NB4 (cell line): ENCODE measurements at regions not wholly inside any gene's neighbourhood (a gene's known extent, or its start where the extent isn't known, plus 50 kb on each side); places are given as distances from the start of the nearest gene placed in this dataset.

Experiments used
- DNase-seq: peaks from one replicate; pipeline ENCODE4 v3.0.0; 2010; ENCODE audit warnings: low read depth
- H3K4me3 ChIP-seq: one replicate; pipeline ENCODE4 v1.5.1; 2011; ENCODE audit warnings: mild to moderate bottlenecking, low read depth, low read length, moderate library complexity
- MYC ChIP-seq: IDR thresholded peaks from 2 replicates; pipeline ENCODE4 v1.6.1; 2011; ENCODE audit warnings: low read depth, low read length
- POLR2A ChIP-seq: IDR thresholded peaks from 2 replicates; pipeline ENCODE4 v1.6.1; 2011; ENCODE audit warnings: mild to moderate bottlenecking; ENCODE audit not compliant: insufficient read length; ENCODE audit errors: extremely low read depth
- TF ChIP-seq, protein P1 (sequence below): IDR thresholded peaks from 2 replicates; pipeline ENCODE4 v1.6.1; 2011; ENCODE audit warnings: low read depth, low read length
- TF ChIP-seq, protein P2 (sequence below): IDR thresholded peaks from one replicate; pipeline ENCODE4 v1.5.1; 2012; ENCODE audit warnings: low read depth, low read length

DNA sequence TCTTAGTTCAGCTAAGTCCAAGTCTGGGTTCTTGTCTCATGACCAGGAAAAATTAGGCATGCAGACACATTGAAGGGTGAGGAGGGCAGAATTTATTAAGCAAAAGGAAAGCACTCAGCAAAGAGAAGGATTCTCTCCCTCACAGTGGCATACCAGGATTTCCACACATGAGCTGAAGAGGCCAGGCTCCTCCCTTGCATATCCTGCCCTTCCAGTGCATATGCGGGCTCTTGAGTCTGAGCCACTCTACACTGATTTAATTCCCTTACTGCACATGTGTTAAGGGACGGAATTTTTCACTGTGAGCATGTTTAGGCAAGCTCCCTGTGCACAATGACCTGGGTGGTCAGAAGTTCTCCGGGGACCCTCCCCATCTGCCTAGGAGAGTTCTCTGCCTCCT lies 652.7 kb upstream of the POM121L12 start:
- H3K4me3 ChIP-seq = no peak overlapping the region
- TF ChIP-seq, protein P1, sequence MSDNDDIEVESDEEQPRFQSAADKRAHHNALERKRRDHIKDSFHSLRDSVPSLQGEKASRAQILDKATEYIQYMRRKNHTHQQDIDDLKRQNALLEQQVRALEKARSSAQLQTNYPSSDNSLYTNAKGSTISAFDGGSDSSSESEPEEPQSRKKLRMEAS = no peak
- TF ChIP-seq, protein P2, sequence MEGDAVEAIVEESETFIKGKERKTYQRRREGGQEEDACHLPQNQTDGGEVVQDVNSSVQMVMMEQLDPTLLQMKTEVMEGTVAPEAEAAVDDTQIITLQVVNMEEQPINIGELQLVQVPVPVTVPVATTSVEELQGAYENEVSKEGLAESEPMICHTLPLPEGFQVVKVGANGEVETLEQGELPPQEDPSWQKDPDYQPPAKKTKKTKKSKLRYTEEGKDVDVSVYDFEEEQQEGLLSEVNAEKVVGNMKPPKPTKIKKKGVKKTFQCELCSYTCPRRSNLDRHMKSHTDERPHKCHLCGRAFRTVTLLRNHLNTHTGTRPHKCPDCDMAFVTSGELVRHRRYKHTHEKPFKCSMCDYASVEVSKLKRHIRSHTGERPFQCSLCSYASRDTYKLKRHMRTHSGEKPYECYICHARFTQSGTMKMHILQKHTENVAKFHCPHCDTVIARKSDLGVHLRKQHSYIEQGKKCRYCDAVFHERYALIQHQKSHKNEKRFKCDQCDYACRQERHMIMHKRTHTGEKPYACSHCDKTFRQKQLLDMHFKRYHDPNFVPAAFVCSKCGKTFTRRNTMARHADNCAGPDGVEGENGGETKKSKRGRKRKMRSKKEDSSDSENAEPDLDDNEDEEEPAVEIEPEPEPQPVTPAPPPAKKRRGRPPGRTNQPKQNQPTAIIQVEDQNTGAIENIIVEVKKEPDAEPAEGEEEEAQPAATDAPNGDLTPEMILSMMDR = no peak
- TF ChIP-seq POLR2A (no peak), MYC (no peak)

DNA sequence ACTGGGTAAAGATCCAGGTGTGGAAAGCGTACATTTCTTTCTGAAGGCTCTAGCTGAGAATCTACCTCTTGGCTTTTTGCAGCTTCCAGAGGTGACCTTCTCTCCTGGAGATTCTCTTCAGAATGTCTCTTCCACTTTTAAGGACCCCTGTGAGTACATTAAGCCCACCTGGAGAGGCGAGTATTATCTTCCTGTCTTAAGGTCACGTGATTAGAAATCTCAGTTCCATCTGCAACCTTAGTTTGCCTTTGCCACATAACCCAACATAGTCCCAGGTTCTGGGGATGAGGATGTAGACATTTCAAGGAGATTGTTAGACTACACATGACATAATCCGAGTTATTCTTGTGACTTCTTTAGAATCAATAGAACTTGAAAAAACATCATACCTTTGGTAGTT lies 665.5 kb upstream of the POM121L12 start:
- no peak for DNase-seq
- TF ChIP-seq, protein P1 = no peak
- no peak overlapping the region for H3K4me3 ChIP-seq

More for the DNA sequence above, 652.7 kb upstream of the POM121L12 start:
- DNase-seq = no peak

DNA sequence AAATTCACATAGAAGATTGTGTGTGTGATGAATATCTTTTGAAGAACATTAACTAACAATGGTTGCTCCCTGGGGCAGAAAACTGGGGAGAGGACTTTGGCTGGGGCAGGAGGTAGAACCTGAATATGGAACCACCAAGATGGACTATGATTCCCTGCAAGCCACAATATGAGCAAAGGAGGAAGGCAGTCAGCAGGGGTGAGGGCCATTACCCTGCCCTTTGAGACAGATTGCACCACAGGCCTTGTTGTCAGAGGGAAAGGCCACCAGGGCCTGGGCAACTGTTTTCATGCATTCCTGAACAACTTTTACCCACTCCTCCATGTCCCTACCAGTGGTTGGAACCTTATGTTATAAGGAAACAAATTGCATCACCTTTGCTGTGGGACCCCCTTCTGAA lies 670.1 kb upstream of the POM121L12 start:
- no peak for TF ChIP-seq POLR2A
- TF ChIP-seq, protein P1 = no peak
- TF ChIP-seq, protein P2 = no peak
- no peak for DNase-seq
- H3K4me3 ChIP-seq = no peak overlapping the region

DNA sequence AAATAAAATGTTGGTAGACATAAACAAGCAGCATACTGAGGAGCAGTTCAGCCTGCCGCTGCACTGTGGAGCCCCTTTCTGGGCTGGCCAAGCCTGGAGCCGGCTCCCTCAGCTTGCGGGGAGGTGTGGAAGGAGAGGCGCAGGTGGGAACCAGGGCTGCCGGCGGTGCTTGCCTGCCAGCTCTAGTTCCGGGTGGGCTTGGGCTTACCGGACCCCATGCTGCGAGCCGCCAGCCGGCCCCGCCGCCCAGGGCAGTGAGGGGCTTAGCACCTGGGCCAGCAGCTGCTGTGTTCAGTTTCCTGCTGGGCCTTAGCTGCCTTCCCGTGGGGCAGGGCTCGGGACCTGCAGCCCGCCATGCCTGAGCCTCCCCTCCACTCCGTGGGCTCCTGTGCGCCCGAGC lies 672.9 kb upstream of the POM121L12 start:
- DNase-seq = no peak
- TF ChIP-seq, protein P1 = no peak
- TF ChIP-seq POLR2A = no peak
- TF ChIP-seq, protein P2 = no peak
- TF ChIP-seq MYC = no peak
- H3K4me3 ChIP-seq = no peak overlapping the region

DNA sequence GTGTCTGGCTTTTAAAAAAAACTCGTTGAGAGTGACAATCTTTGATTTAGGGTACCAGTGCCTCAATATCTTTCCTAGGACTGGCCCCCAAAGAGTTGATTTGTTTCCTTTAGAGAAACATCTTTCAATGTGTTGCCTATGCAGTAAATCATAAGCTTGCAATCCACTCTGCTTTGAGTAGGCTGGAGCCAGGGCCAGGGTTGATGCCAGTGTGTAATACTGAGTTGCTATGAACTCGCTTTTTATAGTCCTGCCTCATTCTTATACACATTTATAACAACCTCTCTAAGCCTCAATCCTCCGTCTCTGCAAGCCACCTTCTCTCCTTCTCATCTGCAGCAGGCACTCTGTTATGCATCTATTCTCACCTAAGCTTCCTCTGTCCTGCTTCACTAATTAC lies 674.9 kb upstream of the POM121L12 start:
- DNase-seq = no peak
- TF ChIP-seq, protein P2 = no peak
- TF ChIP-seq POLR2A (no peak), MYC (no peak)
- TF ChIP-seq, protein P1 = no peak
- H3K4me3 ChIP-seq = no peak overlapping the region

DNA sequence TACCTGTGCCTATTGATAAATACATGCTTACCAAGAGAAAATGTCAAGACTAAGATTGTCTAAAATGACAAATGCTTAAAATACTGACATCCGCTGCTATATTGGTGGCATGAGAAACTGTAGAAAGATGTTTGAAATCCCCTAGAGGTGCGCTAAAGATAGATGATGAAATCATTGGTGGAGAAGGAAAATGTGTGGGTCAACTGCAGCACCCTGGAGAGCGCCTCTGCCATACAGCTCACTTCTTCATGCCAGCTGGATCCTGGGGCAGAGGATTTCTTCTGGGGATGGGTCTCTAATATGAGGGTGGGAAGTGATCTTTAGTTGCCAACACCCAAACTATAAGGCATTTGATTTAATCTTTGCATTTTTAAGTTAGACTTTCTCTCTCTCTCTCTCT lies 680.4 kb upstream of the POM121L12 start:
- TF ChIP-seq MYC = no peak
- TF ChIP-seq, protein P2 = no peak
- DNase-seq = peak; percentile 44

More for the DNA sequence above, 680.4 kb upstream of the POM121L12 start:
- no peak overlapping the region for H3K4me3 ChIP-seq
